Keratinocyte (primary cell): ENCODE measurements at regions not wholly inside any gene's neighbourhood (a gene's known extent, or its start where the extent isn't known, plus 50 kb on each side); places are given as distances from the start of the nearest gene placed in this dataset.

Source experiments
- CTCF ChIP-seq, 3 experiments: IDR thresholded peaks in 1 of 3; conservative IDR thresholded peaks in 1 of 3; optimal IDR thresholded peaks in 1 of 3; 2 replicates in 2 of 3; 3 replicates in 1 of 3; pipeline versions ENCODE3 to v1.5.1; 2011; ENCODE audit warnings: low read length in 3 of 3, mild to moderate bottlenecking in 3 of 3, moderate library complexity in 2 of 3, control low read depth in 1 of 3, inconsistent platforms in 1 of 3; ENCODE audit not compliant: insufficient read depth in 2 of 3; ENCODE audit errors: extremely low read depth in 1 of 3
- EZH2 ChIP-seq: IDR thresholded peaks from one replicate; pipeline ENCODE4 v1.6.1; 2012; ENCODE audit warnings: inconsistent platforms, mild to moderate bottlenecking, low read length, moderate library complexity

DNA sequence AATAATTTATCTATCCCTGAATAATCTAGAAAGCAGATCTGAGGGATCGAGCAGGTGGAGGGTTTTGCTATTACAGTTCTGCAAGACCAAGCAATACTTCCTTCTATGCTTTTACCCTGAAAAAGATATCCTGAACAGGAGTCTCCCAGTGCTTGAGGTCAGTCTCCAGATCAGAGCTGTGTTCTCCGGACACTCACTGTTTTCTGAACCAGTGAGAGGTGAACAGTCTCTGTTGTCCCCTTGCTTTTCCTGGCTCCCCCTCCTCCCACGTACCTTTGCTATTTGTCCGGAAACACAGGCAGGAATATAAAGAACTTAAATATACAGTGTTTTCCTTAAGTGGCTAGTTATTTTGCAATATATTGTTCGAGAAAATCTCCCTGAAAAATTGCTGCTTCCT, 116.6 kb downstream of the ATXN3L start:
- TF ChIP-seq EZH2 (no peak), CTCF (optimal IDR thresholded peaks at IDR 0.05 in 1 of 3, IDR thresholded peaks at IDR 0.05 in 1 of 3, conservative IDR thresholded peaks at IDR 0.05 in 1 of 3; ENCODE audit: extremely low read depth in 1 of 3, insufficient read depth in 2 of 3, low read length in 3 of 3) (no peak)
